Liver (tissue), 8 donors: ENCODE measurements at regions not wholly inside any gene's neighbourhood (a gene's known extent, or its start where the extent isn't known, plus 50 kb on each side); places are given as distances from the start of the nearest gene placed in this dataset.

ENCODE experiments used
- DNase-seq: peaks from one replicate; pipeline ENCODE4 v3.0.0-alpha.2; 2017; ENCODE audit warnings: low spot score
- H3K27ac ChIP-seq, 2 donors: one replicate each; pipeline ENCODE4 v1.7.0; 2013; ENCODE audit warnings: inconsistent platforms in 2 of 2, low read length in 2 of 2, control low read depth in 1 of 2, low read depth in 1 of 2, mild to moderate bottlenecking in 1 of 2
- H3K27me3 ChIP-seq, 4 donors: one replicate each; pipeline versions ENCODE4 v1.6.1 to v1.7.0; 2013; ENCODE audit warnings: low read length in 3 of 4, inconsistent platforms in 1 of 4, mild to moderate bottlenecking in 1 of 4, moderate library complexity in 1 of 4; ENCODE audit not compliant: control insufficient read depth in 4 of 4, insufficient read depth in 4 of 4
- H3K36me3 ChIP-seq, 4 donors: one replicate each; pipeline versions ENCODE4 v1.6.1 to v1.7.0; 2013; ENCODE audit warnings: low read length in 3 of 4, mild to moderate bottlenecking in 3 of 4, low read depth in 1 of 4, moderate library complexity in 1 of 4; ENCODE audit not compliant: control insufficient read depth in 4 of 4, insufficient read depth in 3 of 4
- H3K4me1 ChIP-seq, 4 donors: one replicate each; pipeline versions ENCODE4 v1.6.1 to v1.7.0; 2013; ENCODE audit warnings: low read length in 3 of 4, mild to moderate bottlenecking in 3 of 4, moderate library complexity in 1 of 4; ENCODE audit not compliant: control insufficient read depth in 4 of 4, insufficient read depth in 4 of 4
- H3K4me3 ChIP-seq, 3 donors: one replicate each; pipeline versions ENCODE4 v1.6.1 to v1.7.0; 2013; ENCODE audit warnings: low read length in 3 of 3, control low read depth in 1 of 3, low read depth in 1 of 3, mild to moderate bottlenecking in 1 of 3
- H3K9ac ChIP-seq, 2 donors: one replicate each; pipeline ENCODE4 v1.7.0; 2013; ENCODE audit warnings: low read length in 2 of 2, mild to moderate bottlenecking in 2 of 2, moderate library complexity in 2 of 2, control low read depth in 1 of 2, low read depth in 1 of 2
- H3K9me3 ChIP-seq, 4 donors: one replicate each; pipeline versions ENCODE4 v1.6.1 to v1.7.0; 2013; ENCODE audit warnings: low read length in 3 of 4; ENCODE audit not compliant: control insufficient read depth in 4 of 4
- EGR1 ChIP-seq, 2 donors: IDR thresholded peaks; 2 replicates each; pipeline ENCODE4 v1.6.1; 2016 to 2018; ENCODE audit warnings: antibody characterized with exemption in 2 of 2, low read depth in 2 of 2
- FOXA1 ChIP-seq: IDR thresholded peaks from 2 replicates; pipeline ENCODE4 v1.6.1; 2016; ENCODE audit warnings: antibody characterized with exemption
- FOXA2 ChIP-seq: IDR thresholded peaks from 2 replicates; pipeline ENCODE4 v1.6.1; 2016; ENCODE audit warnings: antibody characterized with exemption
- GABPA ChIP-seq, 2 donors: IDR thresholded peaks in 1 of 2; conservative IDR thresholded peaks in 1 of 2; 2 replicates each; pipeline ENCODE4 v1.6.1; 2016; ENCODE audit warnings: antibody characterized with exemption in 2 of 2, mild to moderate bottlenecking in 1 of 2, moderate library complexity in 1 of 2
- HNF4A ChIP-seq, 2 donors: conservative IDR thresholded peaks; 2 replicates each; pipeline ENCODE4 v1.6.1; 2016; ENCODE audit warnings: antibody characterized with exemption in 2 of 2, mild to moderate bottlenecking in 2 of 2
- HNF4G ChIP-seq: IDR thresholded peaks from 2 replicates; pipeline ENCODE4 v1.6.1; 2016; ENCODE audit warnings: antibody characterized with exemption
- NR2F2 ChIP-seq: IDR thresholded peaks from 2 replicates; pipeline ENCODE4 v1.6.1; 2016; ENCODE audit warnings: antibody characterized with exemption
- RAD21 ChIP-seq, 2 donors: IDR thresholded peaks; 2 replicates each; pipeline ENCODE4 v1.6.1; 2016; ENCODE audit warnings: antibody characterized with exemption in 2 of 2, mild to moderate bottlenecking in 2 of 2
- RXRA ChIP-seq, 2 donors: IDR thresholded peaks; 2 replicates each; pipeline ENCODE4 v1.6.1; 2017 to 2018; ENCODE audit warnings: antibody characterized with exemption in 2 of 2, mild to moderate bottlenecking in 1 of 2
- SP1 ChIP-seq: IDR thresholded peaks from 2 replicates; pipeline ENCODE4 v1.6.1; 2018; ENCODE audit warnings: antibody characterized with exemption, mild to moderate bottlenecking
- TAF1 ChIP-seq: conservative IDR thresholded peaks from 2 replicates; pipeline ENCODE4 v1.6.1; 2016; ENCODE audit warnings: antibody characterized with exemption, mild to moderate bottlenecking
- ZBTB33 ChIP-seq: IDR thresholded peaks from 2 replicates; pipeline ENCODE4 v1.6.1; 2016; ENCODE audit warnings: antibody characterized with exemption
- WGBS: extraction: QIAGEN DNeasy Blood & Tissue Kit; methylation state at CpG from one replicate; pipeline ENCODE4 v1.1.7; 2013; 5-methylcytosine and 5-hydroxymethylcytosine counted together
- TF ChIP-seq, protein P1 (sequence below): fragments of 150-350 bp; IDR thresholded peaks from 2 replicates; pipeline ENCODE4 v1.5.1; 2017; ENCODE audit warnings: improper control_type of control experiment, low read depth, low read length; ENCODE audit not compliant: missing input control
- donor health status: healthy.
- donor health status: healthy.
- donor health status: healthy.
- donor health status: healthy.
- donor health status: healthy.

DNA sequence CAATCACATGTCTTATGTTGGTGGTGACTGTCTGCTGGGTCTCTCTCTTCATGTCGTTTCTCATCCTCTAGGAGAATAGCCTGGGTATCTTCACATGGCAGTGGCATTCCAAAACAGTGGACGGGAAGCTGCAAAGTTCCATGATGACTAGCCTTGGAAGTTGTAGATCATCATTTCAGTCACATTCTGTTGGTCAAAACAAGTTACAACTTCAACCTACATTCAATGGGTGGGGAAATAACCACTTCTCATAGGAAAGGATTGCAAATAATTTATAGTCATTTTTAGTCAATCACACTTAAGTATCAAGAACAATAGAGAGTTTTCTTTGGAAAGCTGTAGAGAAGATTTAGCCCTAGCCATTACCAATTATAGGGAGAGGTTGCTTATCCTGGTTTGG is 395.0 kb upstream of the CDH2 start (continued):
- no peak for TF ChIP-seq TAF1
- no peak for TF ChIP-seq NR2F2
- TF ChIP-seq FOXA2, result no peak

GRCh38 chr18:28560331-28560730 is 383.4 kb upstream of the CDH2 start:
- H3K4me1 ChIP-seq, result no peaks in the 10 kb centered on the region
- DNase-seq, result no peak
- no peaks in the 10 kb centered on the region for H3K36me3 ChIP-seq
- H3K9me3 ChIP-seq, result no peaks in the 10 kb centered on the region
- H3K27me3 ChIP-seq, result no peaks in the 10 kb centered on the region
- H3K9ac ChIP-seq, result no peak overlapping the region
- TF ChIP-seq, protein P1, sequence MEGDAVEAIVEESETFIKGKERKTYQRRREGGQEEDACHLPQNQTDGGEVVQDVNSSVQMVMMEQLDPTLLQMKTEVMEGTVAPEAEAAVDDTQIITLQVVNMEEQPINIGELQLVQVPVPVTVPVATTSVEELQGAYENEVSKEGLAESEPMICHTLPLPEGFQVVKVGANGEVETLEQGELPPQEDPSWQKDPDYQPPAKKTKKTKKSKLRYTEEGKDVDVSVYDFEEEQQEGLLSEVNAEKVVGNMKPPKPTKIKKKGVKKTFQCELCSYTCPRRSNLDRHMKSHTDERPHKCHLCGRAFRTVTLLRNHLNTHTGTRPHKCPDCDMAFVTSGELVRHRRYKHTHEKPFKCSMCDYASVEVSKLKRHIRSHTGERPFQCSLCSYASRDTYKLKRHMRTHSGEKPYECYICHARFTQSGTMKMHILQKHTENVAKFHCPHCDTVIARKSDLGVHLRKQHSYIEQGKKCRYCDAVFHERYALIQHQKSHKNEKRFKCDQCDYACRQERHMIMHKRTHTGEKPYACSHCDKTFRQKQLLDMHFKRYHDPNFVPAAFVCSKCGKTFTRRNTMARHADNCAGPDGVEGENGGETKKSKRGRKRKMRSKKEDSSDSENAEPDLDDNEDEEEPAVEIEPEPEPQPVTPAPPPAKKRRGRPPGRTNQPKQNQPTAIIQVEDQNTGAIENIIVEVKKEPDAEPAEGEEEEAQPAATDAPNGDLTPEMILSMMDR, result no peak
- TF ChIP-seq SP1 (no peak), GABPA (IDR thresholded peaks at IDR 0.05 in 1 of 2, conservative IDR thresholded peaks at IDR 0.05 in 1 of 2) (no peak), ZBTB33 (no peak), TAF1 (no peak), HNF4A (conservative IDR thresholded peaks at IDR 0.05) (no peak)
- no peak overlapping the region for H3K4me3 ChIP-seq
- no peak overlapping the region for H3K27ac ChIP-seq

DNA sequence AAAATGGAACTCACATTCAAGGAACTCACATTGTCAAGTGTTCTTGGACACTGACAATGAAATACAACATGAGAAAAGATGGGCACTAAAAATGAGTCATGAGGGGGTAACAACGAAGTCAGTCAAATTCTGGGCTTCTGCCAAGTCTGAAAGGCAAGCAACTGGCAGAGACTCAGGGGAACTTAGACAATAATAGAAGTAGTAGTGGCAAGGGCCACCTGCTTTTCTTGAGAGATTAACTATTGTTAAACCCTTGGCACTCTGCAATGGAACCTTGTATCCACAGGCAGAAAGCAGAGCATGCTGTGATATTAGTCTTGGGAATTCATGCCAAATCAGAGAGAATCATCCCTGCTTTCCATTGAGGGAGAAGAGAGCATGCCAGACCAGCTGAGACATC is 382.6 kb upstream of the CDH2 start:
- H3K9me3 ChIP-seq, result no peaks in the 10 kb centered on the region
- H3K4me1 ChIP-seq, result no peaks in the 10 kb centered on the region
- no peak overlapping the region for H3K9ac ChIP-seq
- no peak for DNase-seq
- no peaks in the 10 kb centered on the region for H3K27me3 ChIP-seq
- H3K4me3 ChIP-seq, result no peak overlapping the region
- no peak for TF ChIP-seq NR2F2
- no peak for TF ChIP-seq HNF4G
- no peak for TF ChIP-seq RAD21 (IDR thresholded peaks at IDR 0.05)
- TF ChIP-seq ZBTB33, result no peak
- no peak for TF ChIP-seq RXRA (IDR thresholded peaks at IDR 0.05)
- no peak overlapping the region for H3K27ac ChIP-seq
- 46% methylated on average over 1 of the region's 1 CpG for WGBS
- no peaks in the 10 kb centered on the region for H3K36me3 ChIP-seq

DNA sequence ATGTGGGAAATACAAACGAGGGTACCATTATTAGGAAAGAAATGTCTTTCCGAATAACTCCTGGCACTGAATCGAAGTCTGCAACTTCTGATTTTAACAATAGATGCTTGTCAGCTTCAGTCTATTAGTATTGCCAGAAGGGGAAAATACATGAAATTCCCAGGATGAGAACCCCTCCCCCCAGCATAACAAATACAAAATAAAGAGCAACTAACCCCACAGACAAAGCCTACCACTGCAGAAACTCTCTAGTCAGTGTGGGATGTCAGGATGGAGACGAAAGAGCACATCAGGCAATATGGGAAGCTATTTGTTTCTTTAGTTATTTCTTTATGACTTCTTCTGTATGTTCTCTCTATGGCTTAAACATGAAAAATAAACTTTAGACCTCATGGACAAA is 365.0 kb upstream of the CDH2 start:
- Histone ChIP-seq H3K4me3 (no peak overlapping the region), H3K36me3 (no peaks in the 10 kb centered on the region), H3K9me3 (no peaks in the 10 kb centered on the region), H3K4me1 (no peaks in the 10 kb centered on the region), H3K27me3 (no peaks in the 10 kb centered on the region), H3K27ac (no peak overlapping the region), H3K9ac (no peak overlapping the region)
- TF ChIP-seq GABPA (IDR thresholded peaks at IDR 0.05 in 1 of 2, conservative IDR thresholded peaks at IDR 0.05 in 1 of 2) (no peak), SP1 (no peak), EGR1 (IDR thresholded peaks at IDR 0.05; ENCODE audit: low read depth in 2 of 2) (no peak), FOXA1 (no peak), HNF4G (no peak), RXRA (IDR thresholded peaks at IDR 0.05) (no peak), RAD21 (IDR thresholded peaks at IDR 0.05) (no peak)
- TF ChIP-seq, protein P1, result no peak
- WGBS, result 70% methylated on average over 4 of the region's 4 CpGs
- DNase-seq, result no peak
